ENCODE measurements at regions not wholly inside any gene's neighbourhood (a gene's known extent, or its start where the extent isn't known, plus 50 kb on each side); places are given as distances from the start of the nearest gene placed in this dataset.
A peak's percentile ranks its signal among the peaks of the same experiment; 100 is the strongest.
"Not testable (repeated sequence)": the region's sequence is repeated elsewhere in the genome, so short reads cannot be mapped to it uniquely, and the experiment has no call there.

DNA sequence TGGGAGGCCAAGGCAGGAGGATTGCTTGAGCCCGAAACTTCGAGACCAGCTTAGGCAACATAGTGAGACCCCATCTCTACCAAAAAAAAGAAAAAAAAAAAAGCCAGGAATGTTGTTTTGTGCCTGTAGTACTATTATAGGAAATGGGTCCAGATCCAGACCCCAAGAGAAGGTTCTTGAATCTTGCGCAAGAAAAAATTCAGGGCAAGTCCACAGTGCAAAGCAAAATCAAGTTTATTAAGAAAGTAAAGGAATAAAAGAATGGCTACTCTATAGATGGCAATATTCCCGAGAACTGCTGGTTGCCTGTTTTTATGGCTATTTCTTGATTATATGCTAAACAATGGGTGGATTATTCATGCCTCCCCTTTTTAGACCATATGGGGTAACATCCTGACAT, 51.2 kb upstream of the RDX start:
- no peak for DNase-seq

DNA sequence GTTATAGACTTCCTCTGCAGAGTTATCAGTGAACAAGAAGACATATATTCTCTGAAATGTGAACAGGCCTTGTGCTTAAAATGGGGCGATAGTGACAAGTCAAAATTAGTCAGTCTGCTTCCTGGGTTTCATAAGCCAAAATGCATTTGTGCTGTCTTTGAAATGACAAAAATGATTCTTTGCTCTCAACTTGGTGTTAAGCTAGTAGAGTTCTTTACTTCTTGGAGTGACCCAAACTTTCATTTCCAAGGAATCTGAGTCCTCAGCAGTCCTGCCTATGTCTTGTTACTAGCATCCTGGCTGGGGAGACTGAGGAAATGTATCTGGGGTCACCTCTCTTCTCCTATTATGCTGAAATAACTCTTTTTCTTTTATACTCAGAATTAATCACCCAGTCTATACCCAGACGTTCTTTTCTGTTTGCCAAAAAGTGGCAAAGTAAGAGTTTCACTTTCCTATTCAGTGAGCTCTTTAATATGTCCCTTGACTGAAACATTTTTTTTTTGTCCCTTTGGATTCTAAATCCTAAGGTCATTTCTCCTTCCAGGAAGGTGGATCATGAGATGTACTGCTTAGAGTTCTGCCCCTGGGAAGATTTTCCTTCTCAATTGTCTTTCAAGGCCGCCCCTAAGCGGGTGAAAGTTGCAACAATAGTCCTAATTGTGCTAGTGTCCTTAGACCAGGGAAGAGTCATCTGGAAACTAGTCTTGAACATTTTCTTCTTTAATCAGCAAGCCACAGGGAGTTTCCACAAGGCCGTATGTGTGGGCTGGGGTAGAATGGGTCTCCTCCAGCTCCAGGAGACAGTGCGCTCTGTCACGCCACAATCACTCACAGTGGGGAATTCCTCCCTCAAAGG, 53.0 kb upstream of the RDX start:
- peak in 3 of 4 experiments; percentile 31 to 38 (median 33) for DNase-seq

DNA sequence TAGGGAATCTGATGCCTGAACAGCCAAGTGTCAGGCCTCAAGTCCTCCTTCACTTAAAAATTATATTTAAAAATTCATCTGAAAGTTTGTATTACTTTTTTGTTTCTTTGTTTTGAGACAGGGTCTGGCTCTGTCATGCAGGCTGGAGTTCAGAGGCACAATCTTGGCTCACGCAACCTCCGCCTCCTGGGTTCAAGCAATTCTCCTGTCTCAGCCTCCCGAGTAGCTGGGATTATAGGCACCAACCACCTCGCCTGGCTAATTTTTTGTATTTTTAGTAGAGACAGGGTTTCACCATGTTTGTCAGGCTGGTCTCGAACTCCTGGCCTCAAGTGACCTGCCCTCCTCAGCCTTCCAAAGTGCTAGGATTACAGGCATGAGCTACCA, 53.6 kb upstream of the RDX start:
- DNase-seq, result not testable (repeated sequence)

- DNase-seq, result no peak
These were observed 58.8 kb upstream of the RDX start for GRCh38 chr11:110355011-110355744.

DNA sequence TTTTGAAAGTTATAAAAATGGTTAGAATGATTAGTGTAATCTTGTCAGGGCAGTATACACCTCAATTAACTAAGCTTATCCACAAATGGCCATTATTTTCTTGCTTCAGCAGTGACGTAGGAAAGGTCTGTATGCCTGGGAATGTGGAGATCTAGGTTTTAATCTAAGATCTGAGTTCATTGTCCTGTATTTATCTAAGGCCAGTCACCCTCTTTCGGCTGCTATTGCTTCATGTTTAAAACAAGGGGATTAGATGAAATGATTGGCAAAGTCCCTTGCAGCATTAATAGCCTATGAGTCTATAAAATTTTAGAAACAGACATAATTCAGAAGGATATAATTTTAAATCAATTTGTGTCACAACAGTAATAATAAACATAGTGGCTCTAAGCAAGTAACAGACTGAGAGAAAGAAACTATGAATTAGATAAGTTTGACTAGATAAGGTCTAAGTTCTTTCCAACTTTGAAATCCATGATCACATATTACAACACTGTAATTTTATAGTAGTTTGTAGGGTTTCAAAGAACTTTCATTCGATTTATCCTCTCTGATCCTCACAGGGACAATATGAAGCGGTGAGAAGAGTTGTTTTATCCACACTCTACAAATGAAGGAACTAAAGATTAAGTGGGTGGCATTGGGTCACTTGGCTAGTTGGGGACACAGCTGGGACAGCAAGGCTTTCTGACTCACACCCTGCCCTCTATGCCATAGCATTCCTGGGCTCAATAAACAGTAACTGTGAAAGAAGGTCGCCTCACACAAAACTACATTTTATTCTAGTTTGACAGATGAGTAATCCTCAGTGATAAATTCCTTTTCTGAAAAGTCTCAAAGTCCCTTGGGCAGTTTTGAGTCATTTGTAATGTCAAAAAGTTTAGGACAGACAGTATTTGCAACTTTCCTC, 60.6 kb upstream of the RDX start:
- DNase-seq, result peak; percentile 66 to 83 (median 76)

- DNase-seq, result no peak
These were observed 61.9 kb upstream of the RDX start for GRCh38 chr11:110358336-110358735.

- DNase-seq, result not testable (repeated sequence)
These were observed 64.5 kb upstream of the RDX start for GRCh38 chr11:110360781-110361408.

DNA sequence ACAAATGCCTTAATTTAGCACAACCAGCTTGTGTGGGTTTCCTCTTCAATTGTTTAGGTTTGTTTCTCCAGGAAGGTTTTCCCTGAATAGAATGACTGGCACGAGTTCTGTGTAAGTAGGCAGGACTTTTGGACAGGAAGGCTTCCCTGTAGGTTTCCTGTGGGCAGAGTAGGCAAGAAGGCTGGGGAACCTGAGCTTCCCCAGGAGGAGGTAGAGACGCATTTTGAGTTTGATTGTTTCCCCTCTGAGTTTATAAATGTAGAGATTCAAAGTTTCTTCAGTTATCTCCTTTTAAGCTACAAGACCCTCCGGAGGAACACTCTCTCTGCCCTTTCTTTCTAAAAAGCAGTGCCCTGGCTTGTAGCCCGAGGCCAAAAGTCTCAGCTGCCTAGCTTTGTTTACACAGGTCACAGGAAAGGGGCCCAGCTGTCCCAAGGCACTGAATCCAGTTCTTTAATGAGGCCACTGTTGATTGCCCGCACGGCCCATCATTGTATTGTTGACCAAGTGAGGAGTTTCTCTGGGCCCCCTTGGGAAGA, 66.6 kb upstream of the RDX start:
- DNase-seq, result peak in 2 of 4 experiments; percentile 13 to 37

DNA sequence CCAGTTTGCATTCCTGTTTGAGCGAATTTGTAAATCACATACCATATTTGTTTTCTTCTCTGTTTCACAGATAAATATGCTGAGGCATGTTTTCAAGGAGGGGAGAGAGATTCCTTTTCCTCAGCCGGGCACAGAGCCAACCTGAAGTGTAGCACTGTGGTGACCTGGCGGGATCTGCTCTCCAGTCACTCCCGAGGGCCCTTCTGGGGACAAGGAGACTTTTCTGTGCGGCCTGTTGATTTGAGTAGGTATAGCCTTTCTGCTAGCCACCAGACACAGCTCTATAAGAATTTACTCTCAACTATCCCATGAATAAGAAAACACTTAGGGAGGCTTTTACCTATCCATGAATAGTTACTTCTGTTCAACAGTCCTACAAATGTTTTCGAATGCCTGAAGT, 63.5 kb upstream of the FDX1 start:
- DNase-seq, result no peak

GRCh38 chr11:110367571-110367970, 62.2 kb upstream of the FDX1 start:
- DNase-seq, result peak in 1 of 4 experiments; percentile 46

- peak; percentile 52 to 79 (median 70) for DNase-seq
These were observed 58.7 kb upstream of the FDX1 start for GRCh38 chr11:110371084-110371483.

DNA sequence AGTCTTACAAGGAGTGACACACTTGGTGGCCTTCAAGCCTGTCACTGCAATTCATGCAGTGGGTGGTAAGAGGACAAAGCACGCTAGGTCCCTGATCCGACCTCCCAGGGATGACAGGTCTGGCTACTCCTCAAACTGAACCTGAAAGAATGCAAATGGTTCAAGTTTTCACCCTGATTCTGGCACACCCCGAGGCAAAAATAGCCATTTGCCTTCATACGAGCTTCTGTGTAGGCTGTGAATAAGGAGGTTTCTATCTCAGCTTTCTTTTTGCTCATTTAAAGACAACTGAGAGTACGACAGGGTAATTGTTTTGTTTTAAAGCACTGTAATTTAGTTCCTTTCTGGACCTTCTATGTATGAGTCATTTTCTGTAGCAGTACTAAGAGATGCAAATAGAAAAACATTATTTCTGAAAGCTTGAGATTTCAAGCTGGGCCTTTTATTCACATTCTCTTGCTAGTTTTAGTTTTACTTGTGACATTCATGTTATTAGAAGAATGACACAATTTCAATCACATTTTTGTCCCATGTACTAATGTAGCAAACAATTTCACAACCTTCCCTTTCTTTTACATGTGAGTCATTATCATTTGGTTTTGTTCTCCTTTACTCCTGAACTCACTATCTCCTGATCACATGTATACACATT, 56.6 kb upstream of the FDX1 start:
- DNase-seq, result peak; percentile 56 to 94 (median 84)

DNA sequence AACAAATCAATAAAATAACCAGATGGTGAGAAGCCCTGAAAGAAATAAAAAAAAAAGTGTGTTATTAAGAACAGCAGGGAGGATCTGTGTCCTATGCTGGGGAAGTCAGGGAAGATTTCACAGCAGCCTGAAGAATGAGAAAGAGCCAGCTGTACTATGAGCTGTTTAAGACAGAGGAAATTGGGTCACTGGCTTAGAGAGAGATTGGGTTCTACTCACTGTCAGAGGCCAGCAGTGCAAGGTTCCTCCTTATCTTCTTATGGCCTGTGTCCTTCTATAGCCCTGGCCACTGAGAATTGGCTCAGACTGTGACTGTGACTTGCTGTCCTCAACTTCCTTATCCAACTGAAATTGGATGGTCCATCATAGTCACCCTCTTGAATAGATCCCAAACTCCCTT, 54.8 kb upstream of the FDX1 start:
- peak; percentile 84 to 94 (median 88) for DNase-seq

DNA sequence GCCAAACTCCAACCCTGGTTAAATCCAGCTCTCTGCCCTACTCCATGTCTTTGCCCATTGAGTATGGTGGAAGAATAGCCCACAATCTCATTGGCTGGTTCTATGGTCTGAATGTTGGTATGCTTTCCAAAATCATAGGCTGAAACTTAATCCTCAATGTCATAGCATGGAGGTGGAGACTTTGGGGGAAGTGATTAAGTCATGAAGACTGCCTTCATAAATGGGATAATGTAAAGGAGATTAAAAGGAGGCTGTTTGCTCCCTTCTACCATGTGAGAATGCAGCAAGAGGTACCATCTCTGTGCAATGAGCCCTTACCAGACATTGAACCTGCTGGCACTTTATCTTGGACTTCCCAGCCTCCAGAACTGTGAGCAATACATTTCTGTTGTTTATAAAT, 54.4 kb upstream of the FDX1 start:
- peak in 1 of 4 experiments; percentile 35 for DNase-seq

DNA sequence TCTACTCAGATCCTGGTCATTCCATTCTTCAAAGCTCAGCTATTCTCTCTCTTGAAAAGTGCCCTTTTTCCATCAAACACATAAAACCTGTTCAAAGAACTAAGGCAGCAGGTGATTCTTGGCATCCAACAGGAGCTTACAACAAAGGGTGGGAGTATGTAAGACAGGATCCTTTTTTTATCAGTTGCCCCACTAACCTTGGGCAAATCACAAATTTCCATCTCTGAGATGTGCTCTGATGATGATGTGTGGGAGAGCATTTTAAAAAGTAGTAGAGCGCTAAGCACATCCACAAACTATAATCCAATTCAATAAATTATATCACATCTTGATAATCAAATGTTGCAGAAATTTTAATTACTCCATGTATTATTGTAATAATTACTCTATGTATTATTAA, 53.7 kb upstream of the FDX1 start:
- DNase-seq, result peak in 1 of 4 experiments; percentile 10

- DNase-seq, result peak; percentile 83 to 94 (median 89)
These were observed 52.9 kb upstream of the FDX1 start for GRCh38 chr11:110376711-110377324.

GRCh38 chr11:110377434-110377833, 52.3 kb upstream of the FDX1 start:
- peak; percentile 47 to 69 (median 54) for DNase-seq

DNA sequence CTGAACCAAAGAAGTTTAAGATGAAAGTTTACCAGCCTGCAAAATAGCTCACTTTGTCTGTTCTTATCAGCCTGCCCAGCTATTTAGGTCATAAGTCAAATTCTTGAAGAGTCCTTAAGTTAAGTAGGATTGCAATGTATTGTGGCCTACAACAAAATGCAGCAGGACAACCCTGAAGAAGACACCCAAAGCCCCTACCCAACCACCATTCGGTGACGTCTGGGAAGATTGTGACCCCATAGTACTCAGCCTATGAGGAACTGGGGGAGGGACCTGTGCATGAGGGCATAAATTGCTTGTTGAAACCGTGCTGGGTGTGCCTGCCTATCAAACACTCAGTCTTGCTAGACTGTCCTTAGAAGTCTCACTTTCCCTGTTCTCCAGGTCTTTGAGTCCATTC, 50.5 kb upstream of the FDX1 start:
- DNase-seq, result no peak

- DNase-seq, result no peak
These were observed 49.8 kb upstream of the FDX1 start for GRCh38 chr11:110379936-110380335.

Data from suppressor macrophage (primary cell).